BJ (cell line): ENCODE measurements at regions not wholly inside any gene's neighbourhood (a gene's known extent, or its start where the extent isn't known, plus 50 kb on each side); places are given as distances from the start of the nearest gene placed in this dataset.

Experiments
- CTCF ChIA-PET: fragments of 350-600 bp; formaldehyde crosslinking; extraction: SDS; loops from one replicate; lab custom pipeline; 2021; ENCODE audit warnings: antibody characterized with exemption, inconsistent platforms; lab: Yijun Ruan, JAX
- POLR2A ChIA-PET: fragments of 300-600 bp; sonication (Branson Sonifier 250); formaldehyde crosslinking; extraction: SDS; loops from one replicate; lab custom pipeline; 2021; ENCODE audit warnings: antibody characterized with exemption; lab: Charles Lee
- DNase-seq: peaks from one replicate; pipeline ENCODE4 v3.0.0-alpha.2; 2011; ENCODE audit warnings: low read depth
- H3K27me3 ChIP-seq: 2 replicates; pipeline ENCODE4 v1.6.0; 2011; ENCODE audit warnings: low read length; ENCODE audit not compliant: control insufficient read depth, insufficient read depth
- H3K36me3 ChIP-seq: 2 replicates; pipeline ENCODE4 v1.5.1; 2011; ENCODE audit warnings: low read length; ENCODE audit not compliant: control insufficient read depth, insufficient read depth
- H3K4me3 ChIP-seq: 2 replicates; pipeline ENCODE4 v1.5.1; 2011; ENCODE audit warnings: low read depth, mild to moderate bottlenecking, control low read depth, low read length
- TF ChIP-seq, protein P1 (sequence below): IDR thresholded peaks from 2 replicates; pipeline ENCODE4 v1.5.1; 2011; ENCODE audit warnings: low read depth, mild to moderate bottlenecking, control low read depth, inconsistent platforms, low read length, moderate library complexity; ENCODE audit not compliant: insufficient read depth

DNA sequence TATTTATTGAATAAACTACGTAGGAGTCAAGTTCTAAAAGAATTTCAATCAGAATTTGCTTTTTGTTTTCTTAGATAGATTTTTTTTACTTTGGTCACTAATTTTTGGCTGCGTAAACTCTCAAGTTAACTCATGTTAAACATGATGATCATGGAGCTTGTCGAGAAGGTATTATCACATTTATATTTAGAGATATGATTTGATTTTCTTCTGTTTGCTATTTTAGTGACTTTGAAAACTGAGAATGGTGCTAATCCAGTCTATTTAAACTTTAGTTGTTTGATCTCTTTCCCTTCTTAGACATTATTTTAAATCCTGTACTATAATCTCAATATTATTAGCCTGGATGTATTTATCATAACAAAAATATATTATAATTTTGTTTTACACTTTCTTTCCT is 179.4 kb upstream of the SEMA3C start:
- TF ChIP-seq, protein P1, sequence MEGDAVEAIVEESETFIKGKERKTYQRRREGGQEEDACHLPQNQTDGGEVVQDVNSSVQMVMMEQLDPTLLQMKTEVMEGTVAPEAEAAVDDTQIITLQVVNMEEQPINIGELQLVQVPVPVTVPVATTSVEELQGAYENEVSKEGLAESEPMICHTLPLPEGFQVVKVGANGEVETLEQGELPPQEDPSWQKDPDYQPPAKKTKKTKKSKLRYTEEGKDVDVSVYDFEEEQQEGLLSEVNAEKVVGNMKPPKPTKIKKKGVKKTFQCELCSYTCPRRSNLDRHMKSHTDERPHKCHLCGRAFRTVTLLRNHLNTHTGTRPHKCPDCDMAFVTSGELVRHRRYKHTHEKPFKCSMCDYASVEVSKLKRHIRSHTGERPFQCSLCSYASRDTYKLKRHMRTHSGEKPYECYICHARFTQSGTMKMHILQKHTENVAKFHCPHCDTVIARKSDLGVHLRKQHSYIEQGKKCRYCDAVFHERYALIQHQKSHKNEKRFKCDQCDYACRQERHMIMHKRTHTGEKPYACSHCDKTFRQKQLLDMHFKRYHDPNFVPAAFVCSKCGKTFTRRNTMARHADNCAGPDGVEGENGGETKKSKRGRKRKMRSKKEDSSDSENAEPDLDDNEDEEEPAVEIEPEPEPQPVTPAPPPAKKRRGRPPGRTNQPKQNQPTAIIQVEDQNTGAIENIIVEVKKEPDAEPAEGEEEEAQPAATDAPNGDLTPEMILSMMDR: no peak
- ChIA-PET CTCF (no interaction called here), POLR2A (interaction anchor here (0.6 kb wide), 1 partner anchor 1546 kb away, joined by 5 read pairs; no protein-coding TSS in a partner anchor)
- Histone ChIP-seq H3K36me3 (no peaks in the 10 kb centered on the region), H3K27me3 (no peaks in the 10 kb centered on the region), H3K4me3 (no peak overlapping the region)
- DNase-seq: no peak

GRCh38 chr7:81094952-81095351 is 176.1 kb upstream of the SEMA3C start:
- DNase-seq: no peak
- CTCF ChIA-PET: no interaction called here
- TF ChIP-seq, protein P1: no peak

GRCh38 chr7:81081616-81082015 is 162.8 kb upstream of the SEMA3C start:
- no peak for DNase-seq
- POLR2A ChIA-PET: no interaction called here
- CTCF ChIA-PET: no interaction called here
- Histone ChIP-seq H3K36me3 (no peaks in the 10 kb centered on the region), H3K4me3 (no peak overlapping the region), H3K27me3 (no peaks in the 10 kb centered on the region)
- TF ChIP-seq, protein P1: no peak

More at GRCh38 chr7:81094952-81095351, 176.1 kb upstream of the SEMA3C start:
- H3K4me3 ChIP-seq: no peak overlapping the region
- no peaks in the 10 kb centered on the region for H3K36me3 ChIP-seq
- POLR2A ChIA-PET: no interaction called here
- no peaks in the 10 kb centered on the region for H3K27me3 ChIP-seq

DNA sequence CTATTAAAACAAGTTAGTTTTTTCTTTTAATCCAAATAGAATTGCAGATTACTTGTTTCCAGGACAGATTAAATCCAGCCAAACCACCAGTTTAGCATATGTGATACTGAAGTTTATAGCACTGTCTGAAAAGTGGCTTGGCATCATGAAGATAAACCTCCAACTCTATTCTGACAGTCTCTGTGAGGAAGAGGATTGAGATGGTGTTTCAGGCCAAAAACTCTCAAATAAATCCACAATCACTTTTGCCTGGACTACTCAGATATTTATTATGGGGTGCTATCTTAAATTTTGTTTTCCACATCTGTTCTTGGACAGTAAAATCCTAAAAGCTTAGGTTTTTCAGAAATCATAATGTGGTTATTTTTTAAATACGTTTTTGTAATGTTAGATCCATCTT is 161.7 kb upstream of the SEMA3C start:
- Histone ChIP-seq H3K4me3 (no peak overlapping the region), H3K36me3 (no peaks in the 10 kb centered on the region), H3K27me3 (no peaks in the 10 kb centered on the region)
- ChIA-PET POLR2A (no interaction called here), CTCF (no interaction called here)
- TF ChIP-seq, protein P1: no peak
- DNase-seq: no peak

GRCh38 chr7:81079746-81080145 is 160.9 kb upstream of the SEMA3C start:
- TF ChIP-seq, protein P1: no peak
- ChIA-PET POLR2A (no interaction called here), CTCF (no interaction called here)
- DNase-seq: no peak
- Histone ChIP-seq H3K36me3 (no peaks in the 10 kb centered on the region), H3K4me3 (no peak overlapping the region), H3K27me3 (no peaks in the 10 kb centered on the region)
